ENCODE measurements at regions not wholly inside any gene's neighbourhood (a gene's known extent, or its start where the extent isn't known, plus 50 kb on each side); places are given as distances from the start of the nearest gene placed in this dataset.

- H3K27ac ChIP-seq (ENCODE audit: insufficient read length, low read depth, low read length) = no peak overlapping the region
- Mint-ChIP-seq H3K36me3 (ENCODE audit: insufficient read depth in 1 of 3, low read depth in 3 of 3) (no peaks in the 10 kb centered on the region; a peak in 1 of 7 replicates), H3K27me3 (ENCODE audit: low read depth) (no peaks in the 10 kb centered on the region), H3K4me1 (0 out of 4 replicates have a peak, but pooled peaks cover 0 to 4% of the 10 kb centered on the region in 2 experiments), H3K27ac (no peak overlapping the region), H3K4me3 (no peak overlapping the region), H3K9me3 (no peaks in the 10 kb centered on the region; a peak in 1 of 5 replicates)
- no peaks in the 10 kb centered on the region for H3K27me3 ChIP-seq (ENCODE audit: insufficient read depth, low read length)
- no peaks in the 10 kb centered on the region for H3K79me1 ChIP-seq (ENCODE audit: insufficient read depth, low read depth, low read length, poor library complexity, severe bottlenecking)
- H3K4me1 ChIP-seq (ENCODE audit: insufficient read depth, low read length) = no peaks in the 10 kb centered on the region
- H3K23me2 ChIP-seq (ENCODE audit: insufficient read length, low read depth, low read length, poor library complexity, severe bottlenecking) = no peaks in the 10 kb centered on the region
- no peak for TF ChIP-seq CTCF (conservative IDR thresholded peaks at IDR 0.05)
- no peak overlapping the region for H3K23ac ChIP-seq (ENCODE audit: insufficient read length, low read depth, low read length)
- no peak overlapping the region for H2BK12ac ChIP-seq (ENCODE audit: insufficient read length, low read depth, low read length)
- no peak overlapping the region for H2BK20ac ChIP-seq (ENCODE audit: low read depth, low read length, poor library complexity, severe bottlenecking)
- H4K20me1 ChIP-seq (ENCODE audit: control insufficient read depth, insufficient read depth, insufficient read length) = no peaks in the 10 kb centered on the region
- no peak overlapping the region for H3K4me2 ChIP-seq (ENCODE audit: insufficient read depth, insufficient read length, low read length)
- no peak overlapping the region for H3T11ph ChIP-seq (ENCODE audit: low read length)
- H2AK5ac ChIP-seq (ENCODE audit: insufficient read length, low read length) = no peak overlapping the region
- no peak overlapping the region for H4K5ac ChIP-seq (ENCODE audit: insufficient read length, low read depth, low read length)
- H2AFZ ChIP-seq (ENCODE audit: low read length) = no peak overlapping the region
- no CpG with 5 or more reads among the region's 1 CpG for WGBS (ENCODE audit: extremely low coverage, insufficient read length, low lambda C conversion rate)
- no peak overlapping the region for H3K9ac ChIP-seq (ENCODE audit: extremely low read depth, insufficient read length, low read length)
- no peaks in the 10 kb centered on the region for H3K9me3 ChIP-seq (ENCODE audit: control insufficient read depth, low read depth, low read length)
- H2BK5ac ChIP-seq (ENCODE audit: insufficient read length, low read length) = no peak overlapping the region
- H4K91ac ChIP-seq (ENCODE audit: insufficient read length, low read depth, low read length) = no peak overlapping the region
- H3K56ac ChIP-seq (ENCODE audit: insufficient read length, low read depth, low read length) = no peak overlapping the region
- no peak overlapping the region for H3K4ac ChIP-seq (ENCODE audit: low read depth, low read length)
- no peak overlapping the region for H4K8ac ChIP-seq (replicated peaks; ENCODE audit: insufficient read length, low read depth, low read length)
- H3K79me2 ChIP-seq (ENCODE audit: insufficient read depth, low read length) = no peaks in the 10 kb centered on the region
- no peak for DNase-seq
- no peak overlapping the region for H2BK120ac ChIP-seq (ENCODE audit: low read depth, low read length, poor library complexity, severe bottlenecking)
- no peak overlapping the region for H3K14ac ChIP-seq (ENCODE audit: insufficient read depth, low read length)
- no peak overlapping the region for H3K18ac ChIP-seq (ENCODE audit: insufficient read length, low read depth, low read length)
- H2BK15ac ChIP-seq (ENCODE audit: low read depth, low read length) = no peak overlapping the region
Observed at GRCh38 chr6:119535332-119535731, 185.8 kb upstream of the MAN1A1 start.

Data from H9 (cell line).